NCI-H774 (cell line): ENCODE measurements at regions not wholly inside any gene's neighbourhood (a gene's known extent, or its start where the extent isn't known, plus 50 kb on each side); places are given as distances from the start of the nearest gene placed in this dataset.
"Not testable (repeated sequence)": the region's sequence is repeated elsewhere in the genome, so short reads cannot be mapped to it uniquely, and the experiment has no call there.

Source experiments
- DNase-seq: peaks from one replicate; lab custom pipeline; 2025; lab: John Stamatoyannopoulos, UW

GRCh38 chr12:13440844-13441243 is 244.3 kb downstream of the EMP1 start:
- DNase-seq = no peak

GRCh38 chr12:13437541-13437940 is 241.0 kb downstream of the EMP1 start:
- DNase-seq = no peak

- no peak for DNase-seq
These were observed 240.3 kb downstream of the EMP1 start for GRCh38 chr12:13436696-13437391.

GRCh38 chr12:13436182-13436581 is 239.7 kb downstream of the EMP1 start:
- DNase-seq = no peak

- DNase-seq = no peak
These were observed 238.9 kb downstream of the EMP1 start for GRCh38 chr12:13435235-13435933.

- DNase-seq = no peak
These were observed 237.2 kb downstream of the EMP1 start for GRCh38 chr12:13433768-13434167.

GRCh38 chr12:13431041-13431440 is 234.5 kb downstream of the EMP1 start:
- no peak for DNase-seq

- no peak for DNase-seq
These were observed 232.2 kb downstream of the EMP1 start for GRCh38 chr12:13428538-13429265.

- no peak for DNase-seq
These were observed 229.2 kb downstream of the EMP1 start for GRCh38 chr12:13425766-13426165.

GRCh38 chr12:13422291-13422690 is 225.8 kb downstream of the EMP1 start:
- no peak for DNase-seq

GRCh38 chr12:13417516-13417915 is 221.0 kb downstream of the EMP1 start:
- DNase-seq = no peak

- DNase-seq = no peak
These were observed 214.8 kb downstream of the EMP1 start for GRCh38 chr12:13411287-13411686.

- DNase-seq = no peak
These were observed 209.6 kb downstream of the EMP1 start for GRCh38 chr12:13405961-13406703.

GRCh38 chr12:13404631-13405473 is 208.3 kb downstream of the EMP1 start:
- no peak for DNase-seq

GRCh38 chr12:13404111-13404628 is 207.6 kb downstream of the EMP1 start:
- DNase-seq = no peak

- DNase-seq = not testable (repeated sequence)
These were observed 194.8 kb downstream of the EMP1 start for GRCh38 chr12:13391375-13391774.

- DNase-seq = no peak
These were observed 194.4 kb downstream of the EMP1 start for GRCh38 chr12:13390918-13391317.

- peak; percentile 53 for DNase-seq
These were observed 193.9 kb downstream of the EMP1 start for GRCh38 chr12:13390381-13390861.

GRCh38 chr12:13387101-13387500 is 190.6 kb downstream of the EMP1 start:
- no peak for DNase-seq

GRCh38 chr12:13386323-13387039 is 190.0 kb downstream of the EMP1 start:
- no peak for DNase-seq
